ENCODE measurements at regions not wholly inside any gene's neighbourhood (a gene's known extent, or its start where the extent isn't known, plus 50 kb on each side); places are given as distances from the start of the nearest gene placed in this dataset.
A peak's percentile ranks its signal among the peaks of the same experiment; 100 is the strongest.
"Not testable (repeated sequence)": the region's sequence is repeated elsewhere in the genome, so short reads cannot be mapped to it uniquely, and the experiment has no call there.

GRCh38 chr10:9819756-9820494 lies 1197.7 kb upstream of the CELF2 start:
- DNase-seq: no peak

GRCh38 chr10:9823268-9823930 lies 1194.3 kb upstream of the CELF2 start:
- DNase-seq (no peak), ATAC-seq (ENCODE audit: poor library complexity) (no peak)
- intact Hi-C loops (cut with DNase I): no loop called here

More at GRCh38 chr10:9819756-9820494, 1197.7 kb upstream of the CELF2 start:
- intact Hi-C loops (cut with DNase I): no loop called here
- ATAC-seq (ENCODE audit: poor library complexity): no peak

GRCh38 chr10:9824631-9825071 lies 1193.0 kb upstream of the CELF2 start:
- DNase-seq (no peak), ATAC-seq (ENCODE audit: poor library complexity) (no peak)
- intact Hi-C loops (cut with DNase I): no loop called here

- intact Hi-C loops (cut with DNase I): no loop called here
- no peak for DNase-seq
- no peak for ATAC-seq (ENCODE audit: poor library complexity)
These were observed 1192.1 kb upstream of the CELF2 start for GRCh38 chr10:9825491-9826018.

GRCh38 chr10:9828110-9828509 lies 1189.6 kb upstream of the CELF2 start:
- DNase-seq: no peak
- no peak for ATAC-seq (ENCODE audit: poor library complexity)
- intact Hi-C loops (cut with DNase I): no loop called here

GRCh38 chr10:9833942-9834341 lies 1183.7 kb upstream of the CELF2 start:
- ATAC-seq (ENCODE audit: poor library complexity): no peak
- intact Hi-C loops (cut with DNase I): no loop called here
- DNase-seq: no peak

GRCh38 chr10:9834434-9834833 lies 1183.2 kb upstream of the CELF2 start:
- no peak for DNase-seq
- no peak for ATAC-seq (ENCODE audit: poor library complexity)
- intact Hi-C loops (cut with DNase I): no loop called here

- no peak for ATAC-seq (ENCODE audit: poor library complexity)
- intact Hi-C loops (cut with DNase I): no loop called here
- no peak for DNase-seq
These were observed 1172.6 kb upstream of the CELF2 start for GRCh38 chr10:9845075-9845474.

GRCh38 chr10:9848278-9848677 lies 1169.4 kb upstream of the CELF2 start:
- DNase-seq (no peak), ATAC-seq (ENCODE audit: poor library complexity) (no peak)
- intact Hi-C loops (cut with DNase I): no loop called here

GRCh38 chr10:9848981-9849380 lies 1168.7 kb upstream of the CELF2 start:
- intact Hi-C loops (cut with DNase I): no loop called here
- ATAC-seq (ENCODE audit: poor library complexity) (no peak), DNase-seq (no peak)

- ATAC-seq (ENCODE audit: poor library complexity) (no peak), DNase-seq (no peak)
- intact Hi-C loops (cut with DNase I): no loop called here
These were observed 1167.3 kb upstream of the CELF2 start for GRCh38 chr10:9850415-9850814.

- no peak for DNase-seq
- intact Hi-C loops (cut with DNase I): no loop called here
- ATAC-seq (ENCODE audit: poor library complexity): no peak
These were observed 1165.9 kb upstream of the CELF2 start for GRCh38 chr10:9851808-9852207.

GRCh38 chr10:9853405-9854355 lies 1164.0 kb upstream of the CELF2 start:
- ATAC-seq (ENCODE audit: poor library complexity): peak; percentile 75
- DNase-seq: peak; percentile 46
- intact Hi-C loops (cut with DNase I): no loop called here

GRCh38 chr10:9855451-9855850 lies 1162.2 kb upstream of the CELF2 start:
- DNase-seq; ATAC-seq (ENCODE audit: poor library complexity); intact Hi-C loops (cut with DNase I): not testable (repeated sequence)

GRCh38 chr10:9858816-9859215 lies 1158.9 kb upstream of the CELF2 start:
- ATAC-seq (ENCODE audit: poor library complexity) (no peak), DNase-seq (no peak)
- intact Hi-C loops (cut with DNase I): no loop called here

- intact Hi-C loops (cut with DNase I): no loop called here
- DNase-seq: no peak
- no peak for ATAC-seq (ENCODE audit: poor library complexity)
These were observed 1157.6 kb upstream of the CELF2 start for GRCh38 chr10:9860045-9860444.

- no peak for ATAC-seq (ENCODE audit: poor library complexity)
- no peak for DNase-seq
- intact Hi-C loops (cut with DNase I): no loop called here
These were observed 1154.0 kb upstream of the CELF2 start for GRCh38 chr10:9863559-9864121.

- ATAC-seq (ENCODE audit: poor library complexity) (no peak), DNase-seq (no peak)
- intact Hi-C loops (cut with DNase I): no loop called here
These were observed 1149.2 kb upstream of the CELF2 start for GRCh38 chr10:9868499-9868898.

GRCh38 chr10:9869205-9869604 lies 1148.5 kb upstream of the CELF2 start:
- ATAC-seq (ENCODE audit: poor library complexity): no peak
- intact Hi-C loops (cut with DNase I): no loop called here
- no peak for DNase-seq
